ENCODE measurements at regions not wholly inside any gene's neighbourhood (a gene's known extent, or its start where the extent isn't known, plus 50 kb on each side); places are given as distances from the start of the nearest gene placed in this dataset.

DNA sequence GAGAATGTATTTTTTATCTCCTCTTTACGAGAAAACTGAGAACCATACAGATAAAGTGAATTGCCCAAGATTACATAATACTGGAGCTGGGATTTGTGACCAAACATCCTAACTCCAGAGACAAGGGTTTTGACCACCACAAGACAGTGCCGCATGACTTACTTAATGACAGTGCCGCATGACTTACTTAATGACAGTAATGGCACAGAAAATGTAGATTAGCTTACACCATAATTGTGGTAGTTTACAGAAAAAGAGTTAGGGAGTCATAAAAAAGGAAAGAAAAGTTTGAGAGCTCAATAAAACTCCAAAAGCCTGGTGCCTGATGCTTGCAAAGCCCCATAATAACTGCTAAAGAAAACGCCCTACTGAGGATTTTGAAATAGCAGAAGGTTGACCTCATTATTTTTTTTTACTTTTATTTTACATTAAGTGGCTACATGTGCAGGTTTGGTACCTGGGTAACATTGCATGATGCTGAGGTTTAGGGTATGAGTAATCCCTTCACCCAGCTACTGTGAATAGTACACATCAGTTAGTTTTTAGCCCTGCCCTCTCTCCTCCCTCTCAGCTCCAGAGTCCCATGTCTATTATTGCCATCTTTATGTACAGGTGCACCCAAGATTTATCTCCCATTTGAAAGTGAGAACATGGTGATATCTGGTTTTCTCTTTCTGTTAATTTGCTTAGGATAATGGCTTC, 310.0 kb upstream of the UBE2E3 start:
- Histone ChIP-seq H3K9me3 (ENCODE audit: low read depth, low read length, poor library complexity, severe bottlenecking) (no peaks in the 10 kb centered on the region), H3K36me3 (ENCODE audit: insufficient read depth, low read length, poor library complexity, severe bottlenecking) (no peaks in the 10 kb centered on the region), H3K27ac (ENCODE audit: low read depth, low read length, poor library complexity, severe bottlenecking) (no peak overlapping the region), H3K4me1 (ENCODE audit: insufficient read depth, low read length, poor library complexity, severe bottlenecking) (no peaks in the 10 kb centered on the region), H3K27me3 (replicated peaks; ENCODE audit: insufficient read depth, low read depth, low read length, poor library complexity) (no peaks in the 10 kb centered on the region), H3K4me3 (ENCODE audit: low read depth, low read length, poor library complexity, severe bottlenecking) (no peak overlapping the region)
- no TSS peak for BruUV-seq (replicated peaks)
- CTCF ChIA-PET, result no interaction called here
- no peak for TF ChIP-seq EZH2 (IDR thresholded peaks at IDR 0.05; ENCODE audit: borderline replicate concordance, low read depth, low read length, poor library complexity, severe bottlenecking)
- TF ChIP-seq, protein P1, sequence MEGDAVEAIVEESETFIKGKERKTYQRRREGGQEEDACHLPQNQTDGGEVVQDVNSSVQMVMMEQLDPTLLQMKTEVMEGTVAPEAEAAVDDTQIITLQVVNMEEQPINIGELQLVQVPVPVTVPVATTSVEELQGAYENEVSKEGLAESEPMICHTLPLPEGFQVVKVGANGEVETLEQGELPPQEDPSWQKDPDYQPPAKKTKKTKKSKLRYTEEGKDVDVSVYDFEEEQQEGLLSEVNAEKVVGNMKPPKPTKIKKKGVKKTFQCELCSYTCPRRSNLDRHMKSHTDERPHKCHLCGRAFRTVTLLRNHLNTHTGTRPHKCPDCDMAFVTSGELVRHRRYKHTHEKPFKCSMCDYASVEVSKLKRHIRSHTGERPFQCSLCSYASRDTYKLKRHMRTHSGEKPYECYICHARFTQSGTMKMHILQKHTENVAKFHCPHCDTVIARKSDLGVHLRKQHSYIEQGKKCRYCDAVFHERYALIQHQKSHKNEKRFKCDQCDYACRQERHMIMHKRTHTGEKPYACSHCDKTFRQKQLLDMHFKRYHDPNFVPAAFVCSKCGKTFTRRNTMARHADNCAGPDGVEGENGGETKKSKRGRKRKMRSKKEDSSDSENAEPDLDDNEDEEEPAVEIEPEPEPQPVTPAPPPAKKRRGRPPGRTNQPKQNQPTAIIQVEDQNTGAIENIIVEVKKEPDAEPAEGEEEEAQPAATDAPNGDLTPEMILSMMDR (conservative IDR thresholded peaks at IDR 0.05; ENCODE audit: low read depth, low read length), result no peak
- POLR2A ChIA-PET (ENCODE audit: low non-redundant PET), result no interaction called here
- intact Hi-C loops (cut with micrococcal nuclease; ENCODE audit: unreplicated experiment), result no loop called here
- DNase-seq (ENCODE audit: low spot score), result no peak

DNA sequence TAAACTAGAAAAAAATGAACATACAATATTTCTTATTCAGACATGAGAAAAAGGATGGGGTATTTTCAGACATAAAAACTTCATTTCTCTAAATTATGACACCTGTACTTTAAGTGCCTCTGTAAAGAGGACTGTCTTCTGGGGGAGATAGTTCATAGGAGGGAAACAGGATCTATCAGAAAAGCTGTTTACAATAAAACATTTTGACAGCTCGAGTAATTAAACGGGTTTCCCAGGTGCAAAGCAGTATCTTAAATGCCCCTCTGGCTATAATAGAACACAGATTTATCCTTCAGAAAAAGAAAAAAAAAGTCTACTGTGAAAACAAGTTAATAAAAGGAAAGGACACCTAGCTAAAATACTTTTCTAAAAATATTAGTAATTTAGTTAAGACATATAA, 311.4 kb upstream of the UBE2E3 start:
- Histone ChIP-seq H3K27me3 (replicated peaks; ENCODE audit: insufficient read depth, low read depth, low read length, poor library complexity) (no peaks in the 10 kb centered on the region), H3K4me3 (ENCODE audit: low read depth, low read length, poor library complexity, severe bottlenecking) (no peak overlapping the region), H3K4me1 (ENCODE audit: insufficient read depth, low read length, poor library complexity, severe bottlenecking) (no peaks in the 10 kb centered on the region), H3K9me3 (ENCODE audit: low read depth, low read length, poor library complexity, severe bottlenecking) (no peaks in the 10 kb centered on the region), H3K27ac (ENCODE audit: low read depth, low read length, poor library complexity, severe bottlenecking) (no peak overlapping the region), H3K36me3 (ENCODE audit: insufficient read depth, low read length, poor library complexity, severe bottlenecking) (no peaks in the 10 kb centered on the region)
- intact Hi-C loops (cut with micrococcal nuclease; ENCODE audit: unreplicated experiment), result no loop called here
- no peak for DNase-seq (ENCODE audit: low spot score)
- ChIA-PET POLR2A (ENCODE audit: low non-redundant PET) (no interaction called here), CTCF (no interaction called here)
- TF ChIP-seq EZH2 (IDR thresholded peaks at IDR 0.05; ENCODE audit: borderline replicate concordance, low read depth, low read length, poor library complexity, severe bottlenecking), result no peak
- TF ChIP-seq, protein P1 (conservative IDR thresholded peaks at IDR 0.05; ENCODE audit: low read depth, low read length), result no peak
- BruUV-seq (replicated peaks), result no TSS peak

DNA sequence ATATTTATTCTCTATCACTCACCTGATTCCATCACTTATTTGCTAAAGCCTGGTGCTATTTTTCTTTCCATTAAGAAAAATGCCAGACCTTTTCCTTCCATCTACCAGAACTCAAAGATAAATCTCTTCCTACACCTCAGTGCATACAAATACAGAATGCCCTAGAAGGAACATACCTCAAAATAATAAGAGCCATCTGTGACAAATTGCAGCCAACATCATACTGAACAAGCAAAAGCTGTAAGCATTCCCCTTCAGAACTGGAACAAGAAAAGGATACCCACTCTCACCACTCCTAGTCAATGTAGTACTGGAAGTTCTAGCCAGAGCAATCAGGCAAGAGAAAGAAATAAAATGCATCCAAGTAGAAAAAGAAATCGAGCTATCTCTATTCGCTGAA, 315.9 kb upstream of the UBE2E3 start:
- POLR2A ChIA-PET (ENCODE audit: low non-redundant PET), result no interaction called here
- intact Hi-C loops (cut with micrococcal nuclease; ENCODE audit: unreplicated experiment), result no loop called here

More for the DNA sequence above, 315.9 kb upstream of the UBE2E3 start:
- DNase-seq (ENCODE audit: low spot score), result no peak
- H3K27ac ChIP-seq (ENCODE audit: low read depth, low read length, poor library complexity, severe bottlenecking), result no peak overlapping the region
- TF ChIP-seq, protein P1 (conservative IDR thresholded peaks at IDR 0.05; ENCODE audit: low read depth, low read length), result no peak
- no peak for TF ChIP-seq EZH2 (IDR thresholded peaks at IDR 0.05; ENCODE audit: borderline replicate concordance, low read depth, low read length, poor library complexity, severe bottlenecking)
- H3K36me3 ChIP-seq (ENCODE audit: insufficient read depth, low read length, poor library complexity, severe bottlenecking), result no peaks in the 10 kb centered on the region
- H3K27me3 ChIP-seq (replicated peaks; ENCODE audit: insufficient read depth, low read depth, low read length, poor library complexity), result no peaks in the 10 kb centered on the region
- no TSS peak for BruUV-seq (replicated peaks)
- CTCF ChIA-PET, result no interaction called here
- H3K4me1 ChIP-seq (ENCODE audit: insufficient read depth, low read length, poor library complexity, severe bottlenecking), result no peaks in the 10 kb centered on the region
- no peak overlapping the region for H3K4me3 ChIP-seq (ENCODE audit: low read depth, low read length, poor library complexity, severe bottlenecking)
- H3K9me3 ChIP-seq (ENCODE audit: low read depth, low read length, poor library complexity, severe bottlenecking), result no peaks in the 10 kb centered on the region

All from A673 (cell line).